ENCODE measurements at regions not wholly inside any gene's neighbourhood (a gene's known extent, or its start where the extent isn't known, plus 50 kb on each side); places are given as distances from the start of the nearest gene placed in this dataset.
A peak's percentile ranks its signal among the peaks of the same experiment; 100 is the strongest.
"Not testable (repeated sequence)": the region's sequence is repeated elsewhere in the genome, so short reads cannot be mapped to it uniquely, and the experiment has no call there.

- not testable (repeated sequence) for DNase-seq
Observed at GRCh38 chr4:27075603-27076002, 215.0 kb downstream of the STIM2 start.

GRCh38 chr4:27078934-27079455, 218.4 kb downstream of the STIM2 start:
- no peak for DNase-seq

- no peak for DNase-seq
Observed at GRCh38 chr4:27081675-27082586, 221.3 kb downstream of the STIM2 start.

- no peak for DNase-seq
Observed at GRCh38 chr4:27082776-27083175, 222.1 kb downstream of the STIM2 start.

- DNase-seq: no peak
Observed at GRCh38 chr4:27084685-27085361, 224.2 kb downstream of the STIM2 start.

GRCh38 chr4:27085396-27085795, 224.8 kb downstream of the STIM2 start:
- no peak for DNase-seq

GRCh38 chr4:27087306-27088045, 226.8 kb downstream of the STIM2 start:
- no peak for DNase-seq

GRCh38 chr4:27088491-27088890, 227.8 kb downstream of the STIM2 start:
- no peak for DNase-seq

GRCh38 chr4:27089186-27089585, 228.5 kb downstream of the STIM2 start:
- DNase-seq: no peak

GRCh38 chr4:27090406-27090805, 229.8 kb downstream of the STIM2 start:
- DNase-seq: no peak

- no peak for DNase-seq
Observed at GRCh38 chr4:27094224-27094623, 233.6 kb downstream of the STIM2 start.

- peak; percentile 6 for DNase-seq
Observed at GRCh38 chr4:27094783-27095182, 234.1 kb downstream of the STIM2 start.

GRCh38 chr4:27096142-27096824, 235.6 kb downstream of the STIM2 start:
- no peak for DNase-seq

- no peak for DNase-seq
Observed at GRCh38 chr4:27098034-27098433, 237.4 kb downstream of the STIM2 start.

GRCh38 chr4:27100713-27101112, 240.1 kb downstream of the STIM2 start:
- no peak for DNase-seq

- DNase-seq: no peak
Observed at GRCh38 chr4:27101126-27101525, 240.5 kb downstream of the STIM2 start.

GRCh38 chr4:27101561-27101960, 240.9 kb downstream of the STIM2 start:
- no peak for DNase-seq

- DNase-seq: no peak
Observed at GRCh38 chr4:27111627-27112026, 251.0 kb downstream of the STIM2 start.

- DNase-seq: no peak
Observed at GRCh38 chr4:27112587-27112986, 251.9 kb downstream of the STIM2 start.

GRCh38 chr4:27115221-27115620, 254.6 kb downstream of the STIM2 start:
- DNase-seq: no peak

- no peak for DNase-seq
Observed at GRCh38 chr4:27117453-27117852, 256.8 kb downstream of the STIM2 start.

GRCh38 chr4:27119239-27119638, 258.6 kb downstream of the STIM2 start:
- DNase-seq: no peak
